IgD-negative memory B cell (primary cell): ENCODE measurements at regions not wholly inside any gene's neighbourhood (a gene's known extent, or its start where the extent isn't known, plus 50 kb on each side); places are given as distances from the start of the nearest gene placed in this dataset.
"Not testable (repeated sequence)": the region's sequence is repeated elsewhere in the genome, so short reads cannot be mapped to it uniquely, and the experiment has no call there.

ENCODE experiments used
- H3K27ac Mint-ChIP-seq, 3 donors: one replicate each; pipeline ENCODE4 v1.8.0; 2020 to 2022; ENCODE audit warnings: mild to moderate bottlenecking in 3 of 3, mixed read lengths in 3 of 3, moderate library complexity in 1 of 3
- H3K27me3 Mint-ChIP-seq: one replicate; pipeline ENCODE4 v1.8.0; 2021; ENCODE audit warnings: mixed read lengths
- H3K36me3 Mint-ChIP-seq: one replicate; pipeline ENCODE4 v1.8.0; 2020; ENCODE audit warnings: mild to moderate bottlenecking, mixed read lengths
- H3K4me1 Mint-ChIP-seq, 3 donors: one replicate each; pipeline ENCODE4 v1.8.0; 2020 to 2022; ENCODE audit warnings: mixed read lengths in 3 of 3, mild to moderate bottlenecking in 1 of 3
- H3K4me3 Mint-ChIP-seq, 4 donors: one replicate each; pipeline ENCODE4 v1.8.0; 2020 to 2022; ENCODE audit warnings: mild to moderate bottlenecking in 4 of 4, mixed read lengths in 4 of 4, moderate library complexity in 3 of 4
- H3K9me3 Mint-ChIP-seq, 3 donors: one replicate each; pipeline ENCODE4 v1.8.0; 2020 to 2021; ENCODE audit warnings: mixed read lengths in 3 of 3, mild to moderate bottlenecking in 1 of 3

DNA sequence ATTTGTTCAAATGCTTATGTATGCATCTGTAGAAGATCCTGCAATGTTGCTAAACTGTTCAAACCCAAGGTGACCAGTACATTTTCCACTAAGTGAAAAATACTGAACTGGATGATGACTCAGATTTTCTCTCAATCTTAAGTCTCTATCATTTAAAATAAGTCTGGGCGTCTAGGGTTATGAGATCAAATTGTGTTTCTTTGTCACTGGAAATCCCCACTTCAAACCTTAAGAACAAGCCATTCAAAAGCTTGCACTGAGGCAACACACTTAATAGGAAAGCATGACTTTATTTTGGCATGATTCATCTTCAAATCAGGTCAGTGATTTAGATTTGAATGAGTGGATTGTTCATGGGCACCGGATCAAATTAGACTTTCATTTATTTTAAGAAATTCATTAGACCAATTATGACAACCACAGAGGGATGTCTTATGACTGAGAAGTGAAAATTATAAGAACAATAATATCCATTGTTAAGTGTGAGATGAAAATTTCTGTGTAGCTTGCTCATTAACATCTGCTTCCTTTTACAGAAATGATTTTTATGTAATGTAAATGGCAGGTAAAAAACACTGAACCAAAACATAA is 203.6 kb downstream of the ANKRD30BL start:
- H3K9me3 Mint-ChIP-seq, H3K36me3 Mint-ChIP-seq, H3K4me1 Mint-ChIP-seq, H3K27me3 Mint-ChIP-seq, H3K27ac Mint-ChIP-seq, H3K4me3 Mint-ChIP-seq: not testable (repeated sequence)

- not testable (repeated sequence) for H3K4me3 Mint-ChIP-seq, H3K27ac Mint-ChIP-seq, H3K9me3 Mint-ChIP-seq, H3K36me3 Mint-ChIP-seq, H3K4me1 Mint-ChIP-seq, H3K27me3 Mint-ChIP-seq
These were observed 213.1 kb downstream of the ANKRD30BL start for GRCh38 chr2:131948641-131949040.

GRCh38 chr2:131923287-131923686 is 238.5 kb downstream of the ANKRD30BL start:
- H3K27me3 Mint-ChIP-seq, H3K9me3 Mint-ChIP-seq, H3K4me3 Mint-ChIP-seq, H3K36me3 Mint-ChIP-seq, H3K4me1 Mint-ChIP-seq, H3K27ac Mint-ChIP-seq: not testable (repeated sequence)

GRCh38 chr2:131922854-131923253 is 238.9 kb downstream of the ANKRD30BL start:
- H3K9me3 Mint-ChIP-seq, H3K36me3 Mint-ChIP-seq, H3K27ac Mint-ChIP-seq, H3K4me3 Mint-ChIP-seq, H3K27me3 Mint-ChIP-seq, H3K4me1 Mint-ChIP-seq: not testable (repeated sequence)
